ENCODE measurements at regions not wholly inside any gene's neighbourhood (a gene's known extent, or its start where the extent isn't known, plus 50 kb on each side); places are given as distances from the start of the nearest gene placed in this dataset.
A peak's percentile ranks its signal among the peaks of the same experiment; 100 is the strongest.

DNA sequence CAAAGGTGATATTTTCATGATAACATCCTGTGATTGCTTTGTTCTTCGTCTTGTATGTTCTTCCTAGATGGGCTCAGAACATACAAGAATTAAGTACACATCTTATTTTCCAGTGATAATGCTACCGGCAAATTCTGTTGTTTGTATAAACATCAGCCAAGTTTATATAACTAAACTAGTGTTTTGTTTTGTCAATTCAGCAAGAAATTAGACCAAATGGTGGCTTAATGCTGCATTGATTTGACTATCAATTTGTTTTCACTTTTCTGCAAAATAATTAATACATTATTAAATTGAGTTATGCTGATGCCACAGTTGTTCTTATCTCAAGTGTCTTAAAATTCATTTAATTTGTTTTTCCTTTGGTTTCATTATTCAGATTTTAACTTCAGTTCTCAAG, 177.7 kb downstream of the OR4F29 start:
- DNase-seq (ENCODE audit: low spot score), result peak; percentile 0

GRCh38 chr1:267815-268214, 183.7 kb downstream of the OR4F29 start:
- peak; percentile 58 for DNase-seq (ENCODE audit: low spot score)

All from kidney tubule cell (primary cell).